ENCODE measurements at regions not wholly inside any gene's neighbourhood (a gene's known extent, or its start where the extent isn't known, plus 50 kb on each side); places are given as distances from the start of the nearest gene placed in this dataset.

- no peak for TF ChIP-seq KAT2A (conservative IDR thresholded peaks at IDR 0.05; ENCODE audit: control insufficient read depth, low read depth, low read length)
Measured at GRCh38 chr2:215790523-215791421, 222.6 kb downstream of the MREG start (continued).

GRCh38 chr2:215787565-215788178 lies 225.7 kb downstream of the MREG start:
- no peak overlapping the region for H3K4me2 ChIP-seq (ENCODE audit: control insufficient read depth, insufficient read depth)
- RAD21 ChIA-PET (ENCODE audit: unreplicated experiment) = interaction anchor here (0.7 to 1.3 kb wide), 2 partner anchors 9 to 329 kb away, joined by 3 to 4 read pairs; no protein-coding TSS in a partner anchor
- H2AFZ ChIP-seq (ENCODE audit: control insufficient read depth, low read depth, low read length) = no peak overlapping the region
- no peaks in the 10 kb centered on the region for H3K4me1 ChIP-seq (ENCODE audit: control insufficient read depth, insufficient read depth, low read length)
- no peaks in the 10 kb centered on the region for H3K9me3 ChIP-seq (replicated peaks; ENCODE audit: control insufficient read depth, insufficient read depth, low read length)
- SMC1A ChIA-PET (ENCODE audit: uncharacterized antibody, unreplicated experiment) = interaction anchor here (1.2 to 3.2 kb wide), 6 partner anchors 7 to 333 kb away, joined by 3 to 15 read pairs (median 6); no protein-coding TSS in a partner anchor
- H3K9ac ChIP-seq (ENCODE audit: control insufficient read depth, insufficient read depth, low read length) = no peak overlapping the region
- TF ChIP-seq TARDBP (IDR thresholded peaks at IDR 0.05; ENCODE audit: borderline replicate concordance) (no peak), BCL3 (IDR thresholded peaks at IDR 0.05; ENCODE audit: borderline replicate concordance, insufficient read depth, low read depth, low read length, poor library complexity, severe bottlenecking) (no peak), HCFC1 (IDR thresholded peaks at IDR 0.05; ENCODE audit: low read length) (no peak), CHD1 (IDR thresholded peaks at IDR 0.05; ENCODE audit: low read depth, low read length) (no peak), SMAD5 (IDR thresholded peaks at IDR 0.05; ENCODE audit: low read depth) (no peak), SRF (IDR thresholded peaks at IDR 0.05; ENCODE audit: low read depth in 2 of 2, low read length in 2 of 2) (no peak)
- TF ChIP-seq, protein P1, sequence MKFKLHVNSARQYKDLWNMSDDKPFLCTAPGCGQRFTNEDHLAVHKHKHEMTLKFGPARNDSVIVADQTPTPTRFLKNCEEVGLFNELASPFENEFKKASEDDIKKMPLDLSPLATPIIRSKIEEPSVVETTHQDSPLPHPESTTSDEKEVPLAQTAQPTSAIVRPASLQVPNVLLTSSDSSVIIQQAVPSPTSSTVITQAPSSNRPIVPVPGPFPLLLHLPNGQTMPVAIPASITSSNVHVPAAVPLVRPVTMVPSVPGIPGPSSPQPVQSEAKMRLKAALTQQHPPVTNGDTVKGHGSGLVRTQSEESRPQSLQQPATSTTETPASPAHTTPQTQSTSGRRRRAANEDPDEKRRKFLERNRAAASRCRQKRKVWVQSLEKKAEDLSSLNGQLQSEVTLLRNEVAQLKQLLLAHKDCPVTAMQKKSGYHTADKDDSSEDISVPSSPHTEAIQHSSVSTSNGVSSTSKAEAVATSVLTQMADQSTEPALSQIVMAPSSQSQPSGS (IDR thresholded peaks at IDR 0.05; ENCODE audit: low read length) = no peak
- no TSS peak for BruUV-seq (replicated peaks)
- DNase-seq (ENCODE audit: low read depth, low spot score) = no peak
- H4K20me1 ChIP-seq (ENCODE audit: control insufficient read depth, insufficient read depth) = no peaks in the 10 kb centered on the region; the same call in 1 of the 2 replicates
- H3K27me3 ChIP-seq (replicated peaks in 1 of 2; ENCODE audit: control insufficient read depth in 2 of 2, insufficient read depth in 2 of 2, low read length in 1 of 2) = no peaks in the 10 kb centered on the region
- no peaks in the 10 kb centered on the region for H3K36me3 ChIP-seq (ENCODE audit: control insufficient read depth in 2 of 2, insufficient read depth in 2 of 2, low read length in 1 of 2)
- no peak for ATAC-seq
- intact Hi-C loops (cut with micrococcal nuclease; ENCODE audit: unreplicated experiment) = no loop called here
- H3K27ac ChIP-seq (ENCODE audit: control insufficient read depth, insufficient read depth) = no peak overlapping the region
- no peak for FAIRE-seq
- no peak overlapping the region for H3K4me3 ChIP-seq
- POLR2A ChIA-PET = interaction anchor here (0.6 kb wide), 1 partner anchor 220 kb away, joined by 3 read pairs; no protein-coding TSS in a partner anchor
- in situ Hi-C loops (cut with MboI) = no loop called here
- no peaks in the 10 kb centered on the region for H3K79me2 ChIP-seq (ENCODE audit: control insufficient read depth, insufficient read depth, low read length)
- CTCF ChIA-PET = no interaction called here
- 35% methylated on average over 7 of the region's 7 CpGs for WGBS (ENCODE audit: insufficient coverage, insufficient replicate concordance, low lambda C conversion rate, missing lambda C conversion rate)
